ENCODE measurements at regions not wholly inside any gene's neighbourhood (a gene's known extent, or its start where the extent isn't known, plus 50 kb on each side); places are given as distances from the start of the nearest gene placed in this dataset.

DNA sequence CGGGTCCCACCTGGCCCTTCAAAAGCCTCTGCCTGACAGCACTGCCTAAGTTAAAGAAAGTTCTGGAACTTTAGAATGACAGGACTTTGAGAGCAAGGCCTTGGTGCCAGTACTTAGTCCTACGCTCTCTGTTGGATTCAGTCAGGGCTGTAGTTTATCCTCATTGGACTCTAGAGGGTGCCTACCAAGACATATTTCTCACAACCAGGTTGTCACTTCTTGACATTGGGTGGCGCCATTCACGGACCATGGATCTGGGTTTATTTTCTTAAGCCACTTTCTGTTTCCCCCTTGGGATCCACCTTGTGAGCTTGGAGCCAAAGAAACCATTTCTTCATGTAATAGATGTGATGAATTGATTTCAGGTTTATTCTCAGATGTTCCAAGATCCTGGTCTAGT is 787.0 kb upstream of the TBX3 start:
- TF ChIP-seq, protein P1, sequence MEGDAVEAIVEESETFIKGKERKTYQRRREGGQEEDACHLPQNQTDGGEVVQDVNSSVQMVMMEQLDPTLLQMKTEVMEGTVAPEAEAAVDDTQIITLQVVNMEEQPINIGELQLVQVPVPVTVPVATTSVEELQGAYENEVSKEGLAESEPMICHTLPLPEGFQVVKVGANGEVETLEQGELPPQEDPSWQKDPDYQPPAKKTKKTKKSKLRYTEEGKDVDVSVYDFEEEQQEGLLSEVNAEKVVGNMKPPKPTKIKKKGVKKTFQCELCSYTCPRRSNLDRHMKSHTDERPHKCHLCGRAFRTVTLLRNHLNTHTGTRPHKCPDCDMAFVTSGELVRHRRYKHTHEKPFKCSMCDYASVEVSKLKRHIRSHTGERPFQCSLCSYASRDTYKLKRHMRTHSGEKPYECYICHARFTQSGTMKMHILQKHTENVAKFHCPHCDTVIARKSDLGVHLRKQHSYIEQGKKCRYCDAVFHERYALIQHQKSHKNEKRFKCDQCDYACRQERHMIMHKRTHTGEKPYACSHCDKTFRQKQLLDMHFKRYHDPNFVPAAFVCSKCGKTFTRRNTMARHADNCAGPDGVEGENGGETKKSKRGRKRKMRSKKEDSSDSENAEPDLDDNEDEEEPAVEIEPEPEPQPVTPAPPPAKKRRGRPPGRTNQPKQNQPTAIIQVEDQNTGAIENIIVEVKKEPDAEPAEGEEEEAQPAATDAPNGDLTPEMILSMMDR (IDR thresholded peaks at IDR 0.05; ENCODE audit: poor library complexity): no peak
- no peak for TF ChIP-seq EZH2 (IDR thresholded peaks at IDR 0.05; ENCODE audit: borderline replicate concordance)

All from hepatocyte (in vitro differentiated cells).